K562 (cell line): ENCODE measurements at regions not wholly inside any gene's neighbourhood (a gene's known extent, or its start where the extent isn't known, plus 50 kb on each side); places are given as distances from the start of the nearest gene placed in this dataset.
A peak's percentile ranks its signal among the peaks of the same experiment; 100 is the strongest.

ENCODE experiments used
- ATAC-seq: fragments of 200-7000 bp; cut with Tn5 transposase; 3 replicates; pipeline ENCODE4 v1.9.1; 2020; ENCODE audit warnings: moderate library complexity
- BruUV-seq: library from RNA; stranded (reverse); fragments of 400-500 nt; replicated peaks from 2 replicates; lab custom pipeline; 2021; lab: Mats Ljungman, UMichigan
- CTCF ChIA-PET: fragments of 300-600 bp; formaldehyde crosslinking; extraction: SDS; loops from one replicate; lab custom pipeline; 2021; ENCODE audit warnings: low intra/inter-chr PET ratio; lab: Yijun Ruan, JAX
- POLR2A ChIA-PET: fragments of 300-600, 350-650 bp; sonication (Branson Sonifier 250); formaldehyde crosslinking; extraction: SDS; loops from one replicate; lab custom pipeline; 2021; ENCODE audit warnings: antibody characterized with exemption, inconsistent platforms; lab: Yijun Ruan, JAX
- DNase-seq, 4 experiments: peaks; one replicate each; pipeline versions ENCODE4 v3.0.0 to v3.0.0-alpha.2; 2011 to 2018; ENCODE audit warnings: low spot score in 3 of 4, mixed read lengths in 3 of 4; ENCODE audit errors: extremely low read depth in 1 of 4
- FAIRE-seq: peaks from 2 replicates; lab custom pipeline; 2011; peaks lifted over from hg19 to GRCh38; lab: Jason Lieb, UNC
- H2AFZ ChIP-seq: 2 replicates; pipeline ENCODE4 v1.6.0; 2011; ENCODE audit warnings: low read depth, low read length, control low read depth, inconsistent platforms
- H3K27ac ChIP-seq: fragments of 200-600 bp; 3 replicates; pipeline ENCODE4 v1.8.0; 2011; ENCODE audit warnings: low read depth, mild to moderate bottlenecking, control low read depth, inconsistent platforms, low read length, moderate library complexity, mixed read lengths; ENCODE audit errors: extremely low read depth
- H3K27me3 ChIP-seq, 2 experiments: fragments of 300-600 bp in 1 of 2; 2 replicates in 1 of 2; 3 replicates in 1 of 2; pipeline versions ENCODE4 v1.6.0 to v1.8.0; 2011; ENCODE audit warnings: inconsistent platforms in 2 of 2, low read length in 2 of 2, mild to moderate bottlenecking in 1 of 2, mixed read lengths in 1 of 2, moderate library complexity in 1 of 2; ENCODE audit not compliant: control insufficient read depth in 2 of 2, insufficient read depth in 2 of 2
- H3K36me3 ChIP-seq: fragments of 300-600 bp; 3 replicates; pipeline ENCODE4 v1.8.0; 2011; ENCODE audit warnings: mild to moderate bottlenecking, low read length, inconsistent platforms; ENCODE audit not compliant: control insufficient read depth, insufficient read depth
- H3K4me1 ChIP-seq, 2 experiments: fragments of 200-600 bp in 1 of 2; replicated peaks in 1 of 2; 2 replicates in 1 of 2; 3 replicates in 1 of 2; pipeline versions ENCODE4 v1.5.1 to v1.8.0; 2011; ENCODE audit warnings: inconsistent platforms in 2 of 2, low read length in 2 of 2, mild to moderate bottlenecking in 1 of 2, mixed read lengths in 1 of 2, moderate library complexity in 1 of 2; ENCODE audit not compliant: control insufficient read depth in 2 of 2, insufficient read depth in 2 of 2
- H3K4me2 ChIP-seq: 2 replicates; pipeline ENCODE4 v1.6.1; 2011; ENCODE audit warnings: low read length, control low read depth, inconsistent platforms, mixed read lengths; ENCODE audit not compliant: insufficient read depth
- H3K4me3 ChIP-seq: fragments of 200-600 bp; sonication (generic), shearing (Covaris generic); 2 replicates; pipeline ENCODE4 v1.5.1; 2016; ENCODE audit warnings: control low read depth, inconsistent platforms
- H3K79me2 ChIP-seq: fragments of 200-600 bp; 3 replicates; pipeline ENCODE4 v1.8.0; 2011; ENCODE audit warnings: low read length, inconsistent platforms; ENCODE audit not compliant: control insufficient read depth, insufficient read depth
- H3K9ac ChIP-seq, 2 experiments: 2 replicates each; pipeline versions ENCODE4 v1.6.0 to v1.6.1; 2011; ENCODE audit warnings: low read depth in 2 of 2, low read length in 2 of 2, control low read depth in 1 of 2, inconsistent platforms in 1 of 2, mild to moderate bottlenecking in 1 of 2, mixed read lengths in 1 of 2; ENCODE audit not compliant: insufficient read depth in 1 of 2
- H3K9me1 ChIP-seq: one replicate; pipeline ENCODE4 v1.6.0; 2011; ENCODE audit warnings: inconsistent platforms, mild to moderate bottlenecking, low read length, moderate library complexity; ENCODE audit not compliant: control insufficient read depth, insufficient read depth
- H3K9me3 ChIP-seq: replicated peaks from 2 replicates; pipeline ENCODE4 v1.5.1; 2011; ENCODE audit warnings: low read depth, low read length, inconsistent platforms; ENCODE audit not compliant: control insufficient read depth, insufficient read depth
- H4K20me1 ChIP-seq: replicated peaks from 2 replicates; pipeline ENCODE4 v1.6.1; 2011; ENCODE audit warnings: low read length, inconsistent platforms, mixed read lengths; ENCODE audit not compliant: control insufficient read depth, insufficient read depth
- PKNOX1 ChIP-seq: fragments of 450-650 bp; IDR thresholded peaks from 2 replicates; pipeline ENCODE4 v1.6.1; 2016
- RAD21 ChIP-seq, 2 experiments: fragments of 250-450 bp in 1 of 2; fragments of 450-650 bp in 1 of 2; sonication (Bioruptor Pico) in 1 of 2; formaldehyde crosslinking in 1 of 2; IDR thresholded peaks in 1 of 2; conservative IDR thresholded peaks in 1 of 2; 2 replicates each; pipeline versions ENCODE4 v1.4.0 to v1.8.0; 2020 to 2022; ENCODE audit warnings: mild to moderate bottlenecking in 2 of 2, moderate library complexity in 1 of 2
- WGBS: fragments of 100-300 bp; shearing (Covaris generic); methylation state at CpG from one replicate; pipeline ENCODE4 v1.1.6; 2016; ENCODE audit warnings: low coverage, mixed read lengths; ENCODE audit not compliant: insufficient coverage; ENCODE audit errors: missing lambda C conversion rate; 5-methylcytosine and 5-hydroxymethylcytosine counted together
- in situ Hi-C: fragments of 300-500 bp; cut with MboI; formaldehyde crosslinking; loops from 4 replicates; pipeline ENCODE4 v1.15.0; 2018; ENCODE audit warnings: inconsistent platforms, mixed read lengths
- intact Hi-C: fragments of 100-400 bp; cut with micrococcal nuclease; formaldehyde crosslinking; loops from 2 replicates; pipeline ENCODE4 v1.14.2; 2022
- TF ChIP-seq, protein P1 (sequence below): sonication (generic); formaldehyde crosslinking; IDR thresholded peaks from 2 replicates; pipeline ENCODE4 v1.8.0; 2023; ENCODE audit warnings: missing genetic modification reagents, mild to moderate bottlenecking, borderline replicate concordance
- TF ChIP-seq, protein P2 (sequence below), 3 experiments: IDR thresholded peaks in 2 of 3; conservative IDR thresholded peaks in 1 of 3; 2 replicates each; pipeline ENCODE4 v1.5.1; 2011 to 2012; ENCODE audit warnings: low read length in 3 of 3, mild to moderate bottlenecking in 3 of 3, control low read depth in 2 of 3, improper control_type of control experiment in 1 of 3, inconsistent platforms in 1 of 3, low read depth in 1 of 3, mixed read lengths in 1 of 3, moderate library complexity in 1 of 3; ENCODE audit not compliant: insufficient read depth in 2 of 3

DNA sequence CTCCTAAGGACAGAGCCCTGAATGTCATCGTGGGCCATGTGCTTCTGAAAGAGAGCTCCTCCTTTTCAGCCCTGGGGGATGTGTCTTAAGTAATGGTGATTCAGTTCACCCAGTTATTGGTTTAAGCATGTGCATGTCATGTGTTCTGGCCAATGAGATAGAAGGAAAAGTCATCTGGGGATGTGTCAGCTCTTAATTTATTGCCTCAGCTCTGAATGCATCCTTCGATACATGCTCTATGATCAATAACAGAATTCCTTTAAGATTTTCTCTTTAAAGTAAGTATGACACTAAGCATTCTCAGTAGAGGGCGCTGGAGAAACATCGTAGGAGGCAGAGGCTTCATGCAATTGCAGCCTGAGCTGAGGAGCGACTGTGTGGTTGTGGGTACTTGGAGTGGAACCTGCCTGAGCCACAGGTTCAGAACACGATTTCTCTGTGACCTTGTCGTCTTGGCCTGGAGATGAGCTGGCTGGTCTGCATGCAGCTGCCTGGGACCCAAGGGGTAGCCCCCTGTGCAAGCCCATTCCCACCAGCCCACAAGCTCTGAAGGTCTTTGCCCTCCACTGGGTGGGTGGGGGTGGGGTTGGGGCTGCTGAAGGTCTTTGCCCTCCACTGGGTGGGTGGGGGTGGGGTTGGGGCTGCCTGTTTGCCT lies 69.5 kb downstream of the C3orf38 start:
- POLR2A ChIA-PET, result no interaction called here
- no peak overlapping the region for H3K4me3 ChIP-seq
- CTCF ChIA-PET, result no interaction called here
- DNase-seq, result peak in 2 of 4 experiments; percentile 10 to 45
- FAIRE-seq, result peak; percentile 55
- intact Hi-C loops, result loop anchor here (10.0 kb wide), 1 partner anchor 1476 kb away; no protein-coding TSS in a partner anchor
- peak; percentile 86 for ATAC-seq
- H3K36me3 ChIP-seq, result no peaks in the 10 kb centered on the region
- H3K79me2 ChIP-seq, result no peaks in the 10 kb centered on the region
- no peak overlapping the region for H3K9ac ChIP-seq
- H3K9me1 ChIP-seq, result no peaks in the 10 kb centered on the region
- no TSS peak for BruUV-seq
- no peaks in the 10 kb centered on the region for H3K4me1 ChIP-seq
- H3K27ac ChIP-seq, result no peak overlapping the region
- TF ChIP-seq RAD21 (CRISPR knock-in tag; conservative IDR thresholded peaks at IDR 0.05 in 1 of 2, IDR thresholded peaks at IDR 0.05 in 1 of 2), result peak; percentile 20 to 60; a peak in 3 of 4 replicates
- TF ChIP-seq, protein P1, sequence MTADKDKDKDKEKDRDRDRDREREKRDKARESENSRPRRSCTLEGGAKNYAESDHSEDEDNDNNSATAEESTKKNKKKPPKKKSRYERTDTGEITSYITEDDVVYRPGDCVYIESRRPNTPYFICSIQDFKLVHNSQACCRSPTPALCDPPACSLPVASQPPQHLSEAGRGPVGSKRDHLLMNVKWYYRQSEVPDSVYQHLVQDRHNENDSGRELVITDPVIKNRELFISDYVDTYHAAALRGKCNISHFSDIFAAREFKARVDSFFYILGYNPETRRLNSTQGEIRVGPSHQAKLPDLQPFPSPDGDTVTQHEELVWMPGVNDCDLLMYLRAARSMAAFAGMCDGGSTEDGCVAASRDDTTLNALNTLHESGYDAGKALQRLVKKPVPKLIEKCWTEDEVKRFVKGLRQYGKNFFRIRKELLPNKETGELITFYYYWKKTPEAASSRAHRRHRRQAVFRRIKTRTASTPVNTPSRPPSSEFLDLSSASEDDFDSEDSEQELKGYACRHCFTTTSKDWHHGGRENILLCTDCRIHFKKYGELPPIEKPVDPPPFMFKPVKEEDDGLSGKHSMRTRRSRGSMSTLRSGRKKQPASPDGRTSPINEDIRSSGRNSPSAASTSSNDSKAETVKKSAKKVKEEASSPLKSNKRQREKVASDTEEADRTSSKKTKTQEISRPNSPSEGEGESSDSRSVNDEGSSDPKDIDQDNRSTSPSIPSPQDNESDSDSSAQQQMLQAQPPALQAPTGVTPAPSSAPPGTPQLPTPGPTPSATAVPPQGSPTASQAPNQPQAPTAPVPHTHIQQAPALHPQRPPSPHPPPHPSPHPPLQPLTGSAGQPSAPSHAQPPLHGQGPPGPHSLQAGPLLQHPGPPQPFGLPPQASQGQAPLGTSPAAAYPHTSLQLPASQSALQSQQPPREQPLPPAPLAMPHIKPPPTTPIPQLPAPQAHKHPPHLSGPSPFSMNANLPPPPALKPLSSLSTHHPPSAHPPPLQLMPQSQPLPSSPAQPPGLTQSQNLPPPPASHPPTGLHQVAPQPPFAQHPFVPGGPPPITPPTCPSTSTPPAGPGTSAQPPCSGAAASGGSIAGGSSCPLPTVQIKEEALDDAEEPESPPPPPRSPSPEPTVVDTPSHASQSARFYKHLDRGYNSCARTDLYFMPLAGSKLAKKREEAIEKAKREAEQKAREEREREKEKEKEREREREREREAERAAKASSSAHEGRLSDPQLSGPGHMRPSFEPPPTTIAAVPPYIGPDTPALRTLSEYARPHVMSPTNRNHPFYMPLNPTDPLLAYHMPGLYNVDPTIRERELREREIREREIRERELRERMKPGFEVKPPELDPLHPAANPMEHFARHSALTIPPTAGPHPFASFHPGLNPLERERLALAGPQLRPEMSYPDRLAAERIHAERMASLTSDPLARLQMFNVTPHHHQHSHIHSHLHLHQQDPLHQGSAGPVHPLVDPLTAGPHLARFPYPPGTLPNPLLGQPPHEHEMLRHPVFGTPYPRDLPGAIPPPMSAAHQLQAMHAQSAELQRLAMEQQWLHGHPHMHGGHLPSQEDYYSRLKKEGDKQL (CRISPR knock-in tag), result no peak
- peak; percentile 14; the same call in 1 of the 2 replicates for TF ChIP-seq PKNOX1
- TF ChIP-seq, protein P2, sequence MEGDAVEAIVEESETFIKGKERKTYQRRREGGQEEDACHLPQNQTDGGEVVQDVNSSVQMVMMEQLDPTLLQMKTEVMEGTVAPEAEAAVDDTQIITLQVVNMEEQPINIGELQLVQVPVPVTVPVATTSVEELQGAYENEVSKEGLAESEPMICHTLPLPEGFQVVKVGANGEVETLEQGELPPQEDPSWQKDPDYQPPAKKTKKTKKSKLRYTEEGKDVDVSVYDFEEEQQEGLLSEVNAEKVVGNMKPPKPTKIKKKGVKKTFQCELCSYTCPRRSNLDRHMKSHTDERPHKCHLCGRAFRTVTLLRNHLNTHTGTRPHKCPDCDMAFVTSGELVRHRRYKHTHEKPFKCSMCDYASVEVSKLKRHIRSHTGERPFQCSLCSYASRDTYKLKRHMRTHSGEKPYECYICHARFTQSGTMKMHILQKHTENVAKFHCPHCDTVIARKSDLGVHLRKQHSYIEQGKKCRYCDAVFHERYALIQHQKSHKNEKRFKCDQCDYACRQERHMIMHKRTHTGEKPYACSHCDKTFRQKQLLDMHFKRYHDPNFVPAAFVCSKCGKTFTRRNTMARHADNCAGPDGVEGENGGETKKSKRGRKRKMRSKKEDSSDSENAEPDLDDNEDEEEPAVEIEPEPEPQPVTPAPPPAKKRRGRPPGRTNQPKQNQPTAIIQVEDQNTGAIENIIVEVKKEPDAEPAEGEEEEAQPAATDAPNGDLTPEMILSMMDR (IDR thresholded peaks at IDR 0.05 in 2 of 3, conservative IDR thresholded peaks at IDR 0.05 in 1 of 3; ENCODE audit: insufficient read depth in 2 of 3, low read depth in 1 of 3, low read length in 3 of 3), result peak; percentile 24 to 55 (median 47); a peak in 4 of 6 replicates
- TF ChIP-seq, all 486 proteins: peak for 3
- Histone ChIP-seq H3K4me2 (no peak overlapping the region), H3K27me3 (no peaks in the 10 kb centered on the region), H4K20me1 (no peaks in the 10 kb centered on the region), H3K9me3 (no peaks in the 10 kb centered on the region), H2AFZ (no peak overlapping the region)
- WGBS, result 0% methylated on average over 7 of the region's 7 CpGs
- in situ Hi-C loops, result loop anchor here (25.0 kb wide), 1 partner anchor 1868 kb away; no protein-coding TSS in a partner anchor
